ENCODE measurements at regions not wholly inside any gene's neighbourhood (a gene's known extent, or its start where the extent isn't known, plus 50 kb on each side); places are given as distances from the start of the nearest gene placed in this dataset.

DNA sequence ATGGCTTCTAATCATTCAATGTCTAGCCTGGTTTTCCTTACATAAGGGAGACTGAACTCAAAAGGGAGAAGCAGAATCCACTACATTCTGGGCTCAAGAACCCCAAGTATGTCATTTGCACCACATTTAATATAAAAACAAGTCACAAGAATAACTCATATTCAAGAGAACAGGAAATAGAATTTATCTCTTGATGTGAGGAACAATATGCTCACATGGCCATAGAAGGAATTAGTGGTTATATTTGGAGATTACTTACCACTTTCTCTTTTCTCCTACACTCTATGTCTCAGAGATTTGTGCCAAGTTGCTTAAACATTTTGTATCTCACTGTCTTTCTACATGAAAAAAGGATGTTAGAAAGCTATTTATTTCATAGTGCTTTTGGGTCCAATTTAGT is 922.6 kb upstream of the PABPC4L start:
- TF ChIP-seq, protein P1, sequence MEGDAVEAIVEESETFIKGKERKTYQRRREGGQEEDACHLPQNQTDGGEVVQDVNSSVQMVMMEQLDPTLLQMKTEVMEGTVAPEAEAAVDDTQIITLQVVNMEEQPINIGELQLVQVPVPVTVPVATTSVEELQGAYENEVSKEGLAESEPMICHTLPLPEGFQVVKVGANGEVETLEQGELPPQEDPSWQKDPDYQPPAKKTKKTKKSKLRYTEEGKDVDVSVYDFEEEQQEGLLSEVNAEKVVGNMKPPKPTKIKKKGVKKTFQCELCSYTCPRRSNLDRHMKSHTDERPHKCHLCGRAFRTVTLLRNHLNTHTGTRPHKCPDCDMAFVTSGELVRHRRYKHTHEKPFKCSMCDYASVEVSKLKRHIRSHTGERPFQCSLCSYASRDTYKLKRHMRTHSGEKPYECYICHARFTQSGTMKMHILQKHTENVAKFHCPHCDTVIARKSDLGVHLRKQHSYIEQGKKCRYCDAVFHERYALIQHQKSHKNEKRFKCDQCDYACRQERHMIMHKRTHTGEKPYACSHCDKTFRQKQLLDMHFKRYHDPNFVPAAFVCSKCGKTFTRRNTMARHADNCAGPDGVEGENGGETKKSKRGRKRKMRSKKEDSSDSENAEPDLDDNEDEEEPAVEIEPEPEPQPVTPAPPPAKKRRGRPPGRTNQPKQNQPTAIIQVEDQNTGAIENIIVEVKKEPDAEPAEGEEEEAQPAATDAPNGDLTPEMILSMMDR (IDR thresholded peaks at IDR 0.05; ENCODE audit: insufficient read depth, low read depth, low read length): no peak
- no peak for TF ChIP-seq EZH2 (IDR thresholded peaks at IDR 0.05; ENCODE audit: insufficient read depth, low read length)

All from astrocyte (in vitro differentiated cells and primary cell).